Astrocyte of the spinal cord (primary cell): ENCODE measurements at regions not wholly inside any gene's neighbourhood (a gene's known extent, or its start where the extent isn't known, plus 50 kb on each side); places are given as distances from the start of the nearest gene placed in this dataset.

Source experiments
- DNase-seq: peaks from one replicate; pipeline ENCODE4 v3.0.0; 2011; ENCODE audit warnings: low read depth, low spot score
- H3K4me3 ChIP-seq: 2 replicates; pipeline ENCODE4 v1.5.1; 2011; ENCODE audit warnings: low read depth, mild to moderate bottlenecking, low read length, moderate library complexity
- in situ Hi-C: cut with HindIII; loops from 2 replicates; pipeline ENCODE4 v1.10.0; 2017; ENCODE audit warnings: low sequenced_read_pairs
- TF ChIP-seq, protein P1 (sequence below): IDR thresholded peaks from 2 replicates; pipeline ENCODE4 v1.5.1; 2012; ENCODE audit warnings: low read depth, mild to moderate bottlenecking, low read length, inconsistent platforms

DNA sequence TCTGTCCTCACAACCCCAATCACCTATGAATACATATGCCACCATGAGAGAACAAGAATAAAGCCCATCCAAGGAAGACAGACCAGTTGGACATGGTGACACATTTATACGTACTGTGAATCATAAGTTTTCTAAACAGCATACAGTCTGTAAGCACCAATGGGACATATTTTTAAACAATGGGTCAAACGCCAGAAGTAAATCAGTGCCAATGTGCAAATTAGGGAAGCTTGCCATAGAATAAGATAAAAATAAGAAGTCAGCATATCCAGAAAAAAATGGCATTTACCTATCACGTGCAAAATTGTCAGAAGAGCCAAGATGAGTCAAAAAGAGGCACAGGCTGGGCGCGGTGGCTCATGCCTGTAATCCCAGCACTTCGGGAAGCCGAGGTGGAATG is 910.4 kb downstream of the SORCS1 start:
- no peak overlapping the region for H3K4me3 ChIP-seq
- DNase-seq: no peak
- TF ChIP-seq, protein P1, sequence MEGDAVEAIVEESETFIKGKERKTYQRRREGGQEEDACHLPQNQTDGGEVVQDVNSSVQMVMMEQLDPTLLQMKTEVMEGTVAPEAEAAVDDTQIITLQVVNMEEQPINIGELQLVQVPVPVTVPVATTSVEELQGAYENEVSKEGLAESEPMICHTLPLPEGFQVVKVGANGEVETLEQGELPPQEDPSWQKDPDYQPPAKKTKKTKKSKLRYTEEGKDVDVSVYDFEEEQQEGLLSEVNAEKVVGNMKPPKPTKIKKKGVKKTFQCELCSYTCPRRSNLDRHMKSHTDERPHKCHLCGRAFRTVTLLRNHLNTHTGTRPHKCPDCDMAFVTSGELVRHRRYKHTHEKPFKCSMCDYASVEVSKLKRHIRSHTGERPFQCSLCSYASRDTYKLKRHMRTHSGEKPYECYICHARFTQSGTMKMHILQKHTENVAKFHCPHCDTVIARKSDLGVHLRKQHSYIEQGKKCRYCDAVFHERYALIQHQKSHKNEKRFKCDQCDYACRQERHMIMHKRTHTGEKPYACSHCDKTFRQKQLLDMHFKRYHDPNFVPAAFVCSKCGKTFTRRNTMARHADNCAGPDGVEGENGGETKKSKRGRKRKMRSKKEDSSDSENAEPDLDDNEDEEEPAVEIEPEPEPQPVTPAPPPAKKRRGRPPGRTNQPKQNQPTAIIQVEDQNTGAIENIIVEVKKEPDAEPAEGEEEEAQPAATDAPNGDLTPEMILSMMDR: no peak
- in situ Hi-C loops: no loop called here

DNA sequence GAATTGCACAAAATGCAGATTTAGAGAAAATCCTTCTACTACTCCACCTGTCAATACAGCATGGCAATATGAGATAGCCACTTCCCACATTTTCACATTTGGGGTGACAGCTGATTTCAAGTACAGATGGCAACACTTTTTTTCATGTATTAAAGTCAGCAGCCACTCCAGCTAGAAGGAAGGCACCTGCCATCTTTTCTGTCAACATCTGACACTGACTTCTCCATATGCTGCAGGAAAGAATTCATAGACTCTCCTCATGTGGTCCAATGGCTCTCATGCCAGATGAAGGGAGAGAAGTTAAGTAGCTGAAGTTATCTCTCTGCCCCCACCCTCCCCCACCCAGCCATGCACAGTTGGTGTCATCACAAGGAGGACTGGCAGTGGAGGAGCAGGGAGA is 912.0 kb downstream of the SORCS1 start:
- no peak for DNase-seq
- in situ Hi-C loops: no loop called here
- TF ChIP-seq, protein P1: no peak
- H3K4me3 ChIP-seq: no peak overlapping the region

DNA sequence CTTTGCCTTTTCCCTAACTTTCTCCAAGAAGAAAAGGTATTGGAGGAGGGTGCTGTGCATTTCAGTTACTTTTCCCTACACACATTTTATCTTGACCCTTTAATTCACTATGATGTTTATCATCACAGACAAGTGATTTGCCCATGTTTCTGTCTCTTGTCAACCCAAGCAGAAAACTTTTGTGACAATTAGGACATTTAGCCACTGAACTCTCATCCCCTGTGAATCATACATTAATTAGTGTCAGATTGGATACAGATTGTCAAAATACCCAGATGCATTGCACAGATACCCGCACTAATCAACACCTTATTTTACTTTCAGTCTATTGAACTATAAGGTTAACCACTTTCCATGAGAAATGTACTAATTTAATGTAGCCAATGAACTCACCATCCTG is 912.9 kb downstream of the SORCS1 start:
- no peak for DNase-seq
- no peak overlapping the region for H3K4me3 ChIP-seq
- TF ChIP-seq, protein P1: no peak
- in situ Hi-C loops: no loop called here

DNA sequence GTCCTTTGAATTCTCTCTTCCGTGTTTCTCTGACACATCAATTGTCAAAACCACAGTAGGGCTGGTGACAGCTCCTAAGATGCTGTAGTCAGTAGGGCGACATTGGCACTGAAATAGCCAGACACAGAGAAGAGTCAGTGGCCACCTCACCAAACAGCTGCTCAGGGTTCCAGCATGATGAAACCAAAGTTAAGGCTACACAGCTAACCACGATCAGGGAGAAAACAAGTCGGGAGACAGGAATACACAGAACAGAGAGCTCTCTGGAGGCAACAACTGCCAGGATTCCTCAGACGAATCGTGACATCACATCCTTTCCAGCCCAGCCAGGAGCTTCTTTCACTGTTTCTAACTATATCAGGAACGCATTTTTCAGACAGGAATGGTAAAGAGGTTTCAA is 922.2 kb downstream of the SORCS1 start:
- no peak for DNase-seq
- in situ Hi-C loops: no loop called here
- TF ChIP-seq, protein P1: no peak
- no peak overlapping the region for H3K4me3 ChIP-seq

DNA sequence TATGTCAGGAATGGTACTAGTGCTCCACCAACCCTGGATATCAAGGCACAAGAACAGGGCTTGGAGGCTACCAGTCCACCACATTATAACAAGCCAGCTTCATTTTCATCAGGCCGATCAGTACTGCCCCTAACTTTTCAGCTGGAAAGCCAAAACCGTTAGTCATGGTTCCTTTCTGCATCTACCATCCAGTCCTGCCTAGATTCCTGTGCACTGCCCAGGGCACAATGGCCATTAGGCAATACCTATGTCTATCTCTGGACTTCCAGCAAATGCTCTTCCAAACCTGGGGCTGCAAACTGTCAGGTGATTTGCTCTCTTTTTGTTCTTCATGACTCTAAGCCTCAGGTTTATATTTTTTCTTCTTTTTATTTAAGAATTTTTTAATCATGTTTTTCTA is 937.7 kb downstream of the SORCS1 start:
- no peak for DNase-seq
- no peak overlapping the region for H3K4me3 ChIP-seq
- in situ Hi-C loops: no loop called here
- TF ChIP-seq, protein P1: no peak

DNA sequence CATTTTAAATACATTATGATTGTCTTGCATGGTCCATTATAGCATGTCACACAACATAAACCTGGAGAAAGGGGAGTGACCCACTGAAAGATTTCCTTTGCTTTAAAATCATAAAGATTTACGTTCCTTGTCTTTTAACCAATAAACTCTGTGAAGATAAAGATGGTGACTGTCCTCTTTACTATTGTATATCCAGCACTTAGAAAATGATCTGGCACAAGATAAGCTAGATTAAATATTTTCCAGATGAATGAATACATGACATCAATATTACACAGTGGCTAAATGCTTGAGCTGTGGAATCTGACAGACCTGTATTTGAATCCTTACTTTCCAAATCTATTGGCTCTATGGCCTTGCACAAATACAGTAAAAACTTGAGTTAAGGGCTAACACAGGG is 938.4 kb downstream of the SORCS1 start:
- TF ChIP-seq, protein P1: no peak
- no peak for DNase-seq
- in situ Hi-C loops: no loop called here
- no peak overlapping the region for H3K4me3 ChIP-seq

DNA sequence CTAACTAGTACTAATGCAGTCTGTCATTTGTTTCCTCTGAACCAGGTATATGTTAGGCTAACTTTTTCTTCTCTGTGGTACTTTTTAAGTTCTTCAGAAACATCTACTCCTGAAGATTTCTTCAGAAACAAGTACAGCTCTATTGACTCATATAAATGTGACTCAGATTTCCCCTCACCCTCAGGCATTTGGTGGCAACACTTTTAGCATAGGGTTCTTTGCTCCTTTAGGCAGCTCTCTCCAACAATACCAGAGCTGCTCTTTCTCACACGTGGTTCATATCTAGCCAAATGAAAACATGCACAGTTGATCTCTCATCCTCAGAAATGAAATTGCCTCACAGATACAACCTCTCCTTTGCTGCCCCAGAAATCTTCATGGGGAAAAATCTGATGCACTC is 939.8 kb downstream of the SORCS1 start:
- H3K4me3 ChIP-seq: no peak overlapping the region
- in situ Hi-C loops: no loop called here
- TF ChIP-seq, protein P1: no peak
- no peak for DNase-seq
